ENCODE measurements at regions not wholly inside any gene's neighbourhood (a gene's known extent, or its start where the extent isn't known, plus 50 kb on each side); places are given as distances from the start of the nearest gene placed in this dataset.
"Not testable (repeated sequence)": the region's sequence is repeated elsewhere in the genome, so short reads cannot be mapped to it uniquely, and the experiment has no call there.

DNA sequence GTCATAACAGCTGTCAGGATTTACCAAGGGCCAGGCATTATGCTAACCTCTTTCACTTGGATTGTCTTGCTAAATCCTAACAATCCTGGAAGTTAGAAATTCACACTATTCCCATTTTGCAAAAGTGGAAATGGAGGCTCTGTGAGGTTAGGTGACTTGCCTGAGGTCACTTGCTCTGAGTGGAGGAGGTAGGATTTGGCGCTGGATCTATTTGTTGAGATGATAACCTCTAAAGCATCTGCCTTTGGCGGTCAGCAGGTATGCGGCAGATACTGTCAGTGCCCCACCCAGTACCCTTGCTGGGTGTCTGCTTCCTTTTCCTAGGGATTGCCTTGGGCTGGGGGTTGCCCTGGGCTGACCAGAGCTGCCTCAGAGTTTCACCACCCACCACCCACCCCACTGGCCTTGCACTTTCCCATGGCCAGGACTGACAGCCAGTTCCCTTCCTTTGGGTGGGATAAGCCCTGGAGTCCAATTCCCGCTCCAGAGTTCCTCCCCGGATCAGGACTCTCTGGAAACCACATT lies 164.8 kb upstream of the MSX2 start:
- no peaks in the 10 kb centered on the region for H3K36me3 ChIP-seq
- no peaks in the 10 kb centered on the region for H3K4me1 ChIP-seq
- H3K27ac ChIP-seq, result no peak overlapping the region
- no peak overlapping the region for H3K4me3 ChIP-seq
- no peak for TF ChIP-seq CTCF (IDR thresholded peaks at IDR 0.05)
- H3K9me3 ChIP-seq, result no peaks in the 10 kb centered on the region
- DNase-seq, result no peak
- no peak overlapping the region for H3K9ac ChIP-seq (ENCODE audit: low read depth in 2 of 2, low read length in 2 of 2)
- no peaks in the 10 kb centered on the region for H3K27me3 ChIP-seq
- intact Hi-C loops (cut with DNase I), result no loop called here

DNA sequence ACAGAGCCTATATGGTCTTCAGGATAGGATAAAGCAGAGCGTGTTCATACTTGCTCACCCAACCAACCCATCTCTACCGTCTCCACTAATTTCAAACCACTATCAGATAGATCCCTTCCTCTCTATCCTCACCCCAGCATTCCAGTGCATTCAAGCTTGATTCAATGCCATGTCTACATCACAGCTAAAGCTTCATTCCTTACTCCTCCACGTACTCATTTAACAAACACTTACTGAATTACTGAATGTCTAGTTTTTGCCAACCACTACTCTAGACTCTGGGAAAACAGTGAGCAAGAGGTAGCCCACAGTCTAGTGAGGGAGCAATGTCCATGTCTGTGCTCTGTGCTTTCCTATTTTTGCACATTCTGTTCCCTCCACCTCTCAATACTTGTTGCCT lies 163.5 kb upstream of the MSX2 start:
- TF ChIP-seq CTCF (IDR thresholded peaks at IDR 0.05), result no peak
- no peaks in the 10 kb centered on the region for H3K27me3 ChIP-seq
- H3K27ac ChIP-seq, result no peak overlapping the region
- H3K9ac ChIP-seq (ENCODE audit: low read depth in 2 of 2, low read length in 2 of 2), result no peak overlapping the region
- no peak overlapping the region for H3K4me3 ChIP-seq
- intact Hi-C loops (cut with DNase I), result no loop called here
- no peaks in the 10 kb centered on the region for H3K4me1 ChIP-seq
- no peaks in the 10 kb centered on the region for H3K36me3 ChIP-seq
- H3K9me3 ChIP-seq, result no peaks in the 10 kb centered on the region
- no peak for DNase-seq

DNA sequence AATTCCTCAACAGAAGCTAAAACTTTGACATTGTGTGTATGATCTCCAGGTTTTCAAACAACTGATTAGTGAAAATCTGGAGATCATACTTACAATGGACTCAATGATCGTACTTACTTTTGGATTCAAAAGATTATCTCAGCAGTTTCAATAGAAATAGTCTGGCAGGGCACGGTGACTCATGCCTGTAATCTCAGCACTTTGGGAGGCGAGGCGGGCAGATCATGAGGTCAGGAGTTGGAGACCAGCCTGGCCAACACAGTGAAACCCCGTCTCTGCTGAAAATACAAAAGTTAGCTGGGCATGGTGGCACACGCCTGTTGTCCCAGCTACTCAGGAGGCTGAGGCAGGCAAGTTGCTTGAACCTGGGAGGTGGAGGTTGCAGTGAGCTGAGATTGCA lies 161.3 kb upstream of the MSX2 start:
- H3K27ac ChIP-seq; H3K4me3 ChIP-seq; H3K27me3 ChIP-seq; DNase-seq; H3K9me3 ChIP-seq; H3K36me3 ChIP-seq; intact Hi-C loops (cut with DNase I); H3K4me1 ChIP-seq; H3K9ac ChIP-seq (ENCODE audit: low read depth in 2 of 2, low read length in 2 of 2): not testable (repeated sequence)

GRCh38 chr5:174563899-174564298 lies 160.5 kb upstream of the MSX2 start:
- H3K27ac ChIP-seq, result no peak overlapping the region
- intact Hi-C loops (cut with DNase I), result no loop called here
- H3K4me1 ChIP-seq, result no peaks in the 10 kb centered on the region
- DNase-seq, result no peak
- H3K27me3 ChIP-seq, result no peaks in the 10 kb centered on the region
- H3K36me3 ChIP-seq, result no peaks in the 10 kb centered on the region
- no peaks in the 10 kb centered on the region for H3K9me3 ChIP-seq
- H3K4me3 ChIP-seq, result no peak overlapping the region
- no peak for TF ChIP-seq CTCF (IDR thresholded peaks at IDR 0.05)
- H3K9ac ChIP-seq (ENCODE audit: low read depth in 2 of 2, low read length in 2 of 2), result no peak overlapping the region

DNA sequence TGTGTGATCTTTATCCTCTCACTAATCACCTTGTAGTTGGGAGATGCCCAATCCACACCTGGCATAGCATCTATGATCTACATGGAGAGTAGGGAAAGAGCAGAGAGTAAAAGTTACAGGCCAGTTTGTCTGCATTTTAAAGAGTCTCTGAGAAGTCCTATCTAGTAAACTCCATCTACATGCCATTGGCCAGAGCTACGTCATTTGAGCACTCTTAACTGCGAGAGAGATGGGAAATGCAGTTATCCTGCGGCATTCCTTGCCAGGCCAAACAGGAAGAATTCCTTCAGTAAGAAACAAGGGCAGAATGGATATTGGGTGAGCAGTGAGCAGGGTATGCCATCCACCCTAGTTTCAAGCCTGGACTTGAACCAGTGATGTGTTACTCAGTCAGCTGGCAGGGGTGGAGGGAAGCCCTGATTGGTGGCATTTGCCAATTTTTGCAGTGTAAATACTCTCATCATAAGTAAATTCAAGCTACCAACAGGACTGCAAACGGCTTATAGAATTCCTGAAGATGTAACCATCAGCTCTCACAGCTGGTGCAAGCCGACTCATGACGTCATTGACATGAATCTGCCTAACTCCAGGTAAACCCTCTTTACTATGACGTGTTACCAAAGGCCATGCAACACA lies 156.8 kb upstream of the MSX2 start:
- DNase-seq, result no peak
- H3K9ac ChIP-seq (ENCODE audit: low read depth in 2 of 2, low read length in 2 of 2), result no peak overlapping the region
- H3K4me3 ChIP-seq, result no peak overlapping the region
- no peak overlapping the region for H3K27ac ChIP-seq
- no peak for TF ChIP-seq CTCF (IDR thresholded peaks at IDR 0.05)
- H3K36me3 ChIP-seq, result no peaks in the 10 kb centered on the region
- no peaks in the 10 kb centered on the region for H3K27me3 ChIP-seq
- intact Hi-C loops (cut with DNase I), result no loop called here
- H3K9me3 ChIP-seq, result no peaks in the 10 kb centered on the region
- H3K4me1 ChIP-seq, result no peaks in the 10 kb centered on the region

DNA sequence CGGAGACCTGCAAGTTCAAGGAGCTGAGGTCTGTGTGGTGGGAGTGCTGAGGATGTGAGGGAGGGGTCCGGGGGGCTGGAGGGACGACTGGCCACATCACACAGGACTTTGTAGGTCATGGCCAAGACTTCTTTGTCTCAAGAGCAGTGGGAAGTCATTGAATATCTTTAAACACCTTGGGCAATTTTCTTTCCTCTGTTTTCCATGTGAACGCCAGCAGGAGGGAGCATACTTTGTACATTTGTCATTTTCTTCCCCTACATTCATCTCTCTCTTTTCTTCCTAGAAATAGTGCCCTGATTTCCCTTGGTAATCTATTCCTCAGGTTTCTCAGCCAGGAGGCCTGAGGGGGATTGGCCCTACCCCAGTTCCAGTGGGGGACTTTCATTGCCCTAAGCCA lies 153.7 kb upstream of the MSX2 start:
- H3K4me1 ChIP-seq, result no peaks in the 10 kb centered on the region
- no peak overlapping the region for H3K4me3 ChIP-seq
- intact Hi-C loops (cut with DNase I), result no loop called here
- no peaks in the 10 kb centered on the region for H3K36me3 ChIP-seq
- H3K9me3 ChIP-seq, result no peaks in the 10 kb centered on the region
- no peak for TF ChIP-seq CTCF (IDR thresholded peaks at IDR 0.05)
- DNase-seq, result no peak
- H3K27me3 ChIP-seq, result no peaks in the 10 kb centered on the region
- no peak overlapping the region for H3K9ac ChIP-seq (ENCODE audit: low read depth in 2 of 2, low read length in 2 of 2)
- no peak overlapping the region for H3K27ac ChIP-seq
